Loucy (cell line): ENCODE measurements at regions not wholly inside any gene's neighbourhood (a gene's known extent, or its start where the extent isn't known, plus 50 kb on each side); places are given as distances from the start of the nearest gene placed in this dataset.

ENCODE experiments used
- EZH2phosphoT487 ChIP-seq: fragments of 200-600 bp; IDR thresholded peaks from 2 replicates; pipeline ENCODE4 v1.6.1; 2018; ENCODE audit warnings: antibody characterized with exemption, mild to moderate bottlenecking, moderate library complexity, borderline replicate concordance
- TF ChIP-seq, protein P1 (sequence below): fragments of 200-600 bp; sonication (generic); conservative IDR thresholded peaks from 2 replicates; pipeline ENCODE4 v1.5.1; 2014; ENCODE audit warnings: mild to moderate bottlenecking, antibody characterized with exemption, low read length

DNA sequence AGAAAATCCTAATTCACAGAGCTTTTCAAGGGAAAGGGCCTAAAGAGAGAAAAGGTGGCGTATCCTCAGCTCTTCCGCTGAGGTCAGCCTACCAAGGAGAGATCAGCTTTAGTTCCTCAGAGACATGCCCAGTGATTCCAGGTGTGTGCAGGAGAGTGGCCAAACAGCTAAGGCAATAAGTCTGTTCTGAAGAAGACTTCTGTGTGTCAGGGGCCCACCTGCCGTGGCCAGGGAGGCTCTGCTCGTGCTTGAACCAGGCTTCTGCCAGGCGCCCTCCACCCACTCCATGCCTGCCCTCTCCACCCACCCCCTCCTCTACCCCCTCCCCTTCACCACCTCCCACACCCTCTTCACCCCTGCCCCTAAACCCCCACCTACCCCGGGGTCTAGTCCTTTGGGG lies 67.4 kb upstream of the ARMC2 start:
- TF ChIP-seq, protein P1, sequence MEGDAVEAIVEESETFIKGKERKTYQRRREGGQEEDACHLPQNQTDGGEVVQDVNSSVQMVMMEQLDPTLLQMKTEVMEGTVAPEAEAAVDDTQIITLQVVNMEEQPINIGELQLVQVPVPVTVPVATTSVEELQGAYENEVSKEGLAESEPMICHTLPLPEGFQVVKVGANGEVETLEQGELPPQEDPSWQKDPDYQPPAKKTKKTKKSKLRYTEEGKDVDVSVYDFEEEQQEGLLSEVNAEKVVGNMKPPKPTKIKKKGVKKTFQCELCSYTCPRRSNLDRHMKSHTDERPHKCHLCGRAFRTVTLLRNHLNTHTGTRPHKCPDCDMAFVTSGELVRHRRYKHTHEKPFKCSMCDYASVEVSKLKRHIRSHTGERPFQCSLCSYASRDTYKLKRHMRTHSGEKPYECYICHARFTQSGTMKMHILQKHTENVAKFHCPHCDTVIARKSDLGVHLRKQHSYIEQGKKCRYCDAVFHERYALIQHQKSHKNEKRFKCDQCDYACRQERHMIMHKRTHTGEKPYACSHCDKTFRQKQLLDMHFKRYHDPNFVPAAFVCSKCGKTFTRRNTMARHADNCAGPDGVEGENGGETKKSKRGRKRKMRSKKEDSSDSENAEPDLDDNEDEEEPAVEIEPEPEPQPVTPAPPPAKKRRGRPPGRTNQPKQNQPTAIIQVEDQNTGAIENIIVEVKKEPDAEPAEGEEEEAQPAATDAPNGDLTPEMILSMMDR = no peak
- TF ChIP-seq EZH2phosphoT487 = no peak
